ENCODE measurements at regions not wholly inside any gene's neighbourhood (a gene's known extent, or its start where the extent isn't known, plus 50 kb on each side); places are given as distances from the start of the nearest gene placed in this dataset.

DNA sequence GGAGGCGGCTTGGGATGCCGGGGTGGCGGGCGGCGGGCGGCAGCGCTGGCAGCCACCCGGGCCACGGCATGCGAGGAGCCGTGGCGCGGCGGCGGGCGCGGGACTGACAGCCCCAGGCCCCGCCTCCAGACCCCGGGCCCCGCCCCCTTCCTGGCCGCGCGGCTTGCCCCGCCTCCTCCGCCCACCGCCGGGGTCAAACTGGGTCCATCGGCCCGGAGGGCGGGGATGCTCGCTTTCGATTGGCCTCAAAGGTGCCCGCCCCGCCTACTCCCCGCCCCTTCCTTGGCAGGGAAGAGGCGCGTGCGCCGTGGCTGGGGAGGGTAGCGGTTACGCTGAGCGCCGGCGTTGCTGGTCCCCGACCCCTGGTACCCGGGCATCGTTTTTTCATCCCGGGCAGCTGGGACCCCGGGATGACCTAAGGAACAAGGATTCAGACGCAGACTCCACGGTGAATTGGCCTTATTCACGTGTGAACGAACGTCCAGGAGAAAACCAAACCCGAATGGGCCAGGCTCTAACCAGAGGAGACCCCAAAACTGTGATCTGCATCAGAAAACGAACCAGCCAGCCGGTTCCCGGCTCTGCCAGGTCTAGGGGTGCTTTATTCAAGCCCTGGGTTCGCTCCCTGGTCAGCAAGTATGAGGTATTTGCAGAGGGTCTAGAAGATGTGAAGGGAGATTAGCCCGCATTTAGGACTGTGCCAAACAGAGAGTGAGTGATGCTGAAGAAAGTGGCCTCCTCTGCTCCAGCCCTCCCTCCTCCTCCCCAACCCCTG lies 117.2 kb upstream of the GUCA2B start:
- CTCF ChIA-PET = interaction anchor here (0.6 kb wide), 4 partner anchors 81 to 189 kb away, joined by 3 to 7 read pairs (median 6); no protein-coding TSS in a partner anchor
- no peak for TF ChIP-seq CTCF (conservative IDR thresholded peaks at IDR 0.05; ENCODE audit: low read depth, low read length)
- no peak for TF ChIP-seq EZH2 (IDR thresholded peaks at IDR 0.05; ENCODE audit: low read length, unreplicated experiment)
- no peak for TF ChIP-seq EZH2phosphoT487 (IDR thresholded peaks at IDR 0.05; ENCODE audit: borderline replicate concordance, low read length)

DNA sequence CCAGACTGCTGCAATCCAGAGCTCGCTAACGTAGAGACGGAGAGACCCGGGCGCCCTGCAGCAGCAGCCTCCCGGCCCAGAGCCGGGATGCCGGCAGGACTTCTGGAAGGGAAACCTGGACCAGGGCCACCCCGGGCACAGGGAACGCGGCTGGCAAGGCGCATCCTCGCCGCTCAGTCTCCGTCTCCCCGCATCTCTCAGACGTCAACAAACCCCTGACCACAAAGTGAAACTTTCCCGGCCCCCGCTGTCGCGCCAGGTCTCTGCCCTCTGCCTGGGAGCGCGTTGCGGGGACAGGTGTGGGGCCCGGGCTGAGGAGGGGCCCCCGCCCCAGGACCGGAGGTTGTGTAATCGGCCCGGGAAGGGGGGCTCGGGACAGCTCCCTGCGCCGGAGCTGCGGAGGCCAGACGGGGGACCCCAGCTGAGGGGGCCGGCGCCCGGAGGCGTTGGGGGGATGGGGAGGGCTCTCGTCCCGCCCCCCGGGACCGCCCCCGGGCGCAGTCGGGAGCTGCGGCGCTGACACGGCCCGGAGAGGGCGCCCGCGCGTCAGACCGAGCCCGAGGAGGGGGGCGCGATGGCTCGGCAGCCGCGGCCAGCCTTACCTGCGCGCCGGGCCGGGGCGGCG lies 116.6 kb upstream of the HIVEP3 start:
- no peaks in the 10 kb centered on the region for H3K9me2 ChIP-seq (replicated peaks; ENCODE audit: low read length)
- H4K20me1 ChIP-seq (ENCODE audit: low read length) = no peaks in the 10 kb centered on the region
- ATAC-seq (peak; percentile 72), DNase-seq (peak; percentile 65)
- H3K9ac ChIP-seq (ENCODE audit: low read length) = peak overlapping the region; percentile 79
- H3K4me3 ChIP-seq (ENCODE audit: low read length) = peak overlapping the region; percentile 98
- no peaks in the 10 kb centered on the region for H3K9me3 ChIP-seq (ENCODE audit: low read length)
- POLR2A ChIA-PET (ENCODE audit: unreplicated experiment) = interaction anchor here (0.6 to 1.1 kb wide), 6 partner anchors 54 to 372 kb away, joined by 3 to 11 read pairs (median 9); no protein-coding TSS in a partner anchor
- H3K36me3 ChIP-seq (ENCODE audit: low read depth, low read length) = no peaks in the 10 kb centered on the region
- peaks cover 47% of the 10 kb centered on the region for H3K79me2 ChIP-seq (ENCODE audit: low read length)
- peak overlapping the region; percentile 87 for H3K4me2 ChIP-seq (ENCODE audit: low read length)
- CTCF ChIA-PET = interaction anchor here (0.6 to 0.8 kb wide), 5 partner anchors 80 to 223 kb away, joined by 3 to 7 read pairs (median 4); no protein-coding TSS in a partner anchor
- no TSS peak for BruUV-seq (replicated peaks)
- no peaks in the 10 kb centered on the region for H3F3A ChIP-seq (ENCODE audit: low read length, unreplicated experiment)
- H3K27me3 ChIP-seq (ENCODE audit: low read length) = no peaks in the 10 kb centered on the region
- intact Hi-C loops (cut with micrococcal nuclease) = loop anchor here (1.0 to 10.0 kb wide), 7 partner anchors 53 to 221 kb away; partner anchors contain the start of gene HIVEP3
- no peak for TF ChIP-seq EZH2 (IDR thresholded peaks at IDR 0.05; ENCODE audit: low read length, unreplicated experiment)
- TF ChIP-seq CTCF (conservative IDR thresholded peaks at IDR 0.05; ENCODE audit: low read depth, low read length) = peak; percentile 43
- H2AFZ ChIP-seq (ENCODE audit: low read length) = peak overlapping the region; percentile 97
- peaks cover 20% of the 10 kb centered on the region for H3K4me1 ChIP-seq (ENCODE audit: insufficient read depth, low read length)
- peak overlapping the region; percentile 47 for H3K27ac ChIP-seq (ENCODE audit: low read length)

More for the DNA sequence above, 117.2 kb upstream of the GUCA2B start:
- peak; percentile 87 for ATAC-seq
- H3K27ac ChIP-seq (ENCODE audit: low read length) = no peak overlapping the region
- peak overlapping the region; percentile 89 for H2AFZ ChIP-seq (ENCODE audit: low read length)
- POLR2A ChIA-PET (ENCODE audit: unreplicated experiment) = interaction anchor here (0.7 to 1.1 kb wide), 3 partner anchors 55 to 135 kb away, joined by 4 to 10 read pairs (median 10); no protein-coding TSS in a partner anchor
- no peaks in the 10 kb centered on the region for H3K36me3 ChIP-seq (ENCODE audit: low read depth, low read length)
- H3K4me3 ChIP-seq (ENCODE audit: low read length) = peak overlapping the region; percentile 98
- intact Hi-C loops (cut with micrococcal nuclease) = loop anchor here (1.0 to 10.0 kb wide), 7 partner anchors 54 to 221 kb away; partner anchors contain the start of gene HIVEP3
- H3K79me2 ChIP-seq (ENCODE audit: low read length) = peaks cover 40% of the 10 kb centered on the region
- no peaks in the 10 kb centered on the region for H3F3A ChIP-seq (ENCODE audit: low read length, unreplicated experiment)
- no peaks in the 10 kb centered on the region for H3K27me3 ChIP-seq (ENCODE audit: low read length)
- peak; percentile 92 for DNase-seq
- no peaks in the 10 kb centered on the region for H3K9me2 ChIP-seq (replicated peaks; ENCODE audit: low read length)
- no peaks in the 10 kb centered on the region for H3K9me3 ChIP-seq (ENCODE audit: low read length)
- TSS peak; percentile 94 for BruUV-seq (replicated peaks)
- H3K4me1 ChIP-seq (ENCODE audit: insufficient read depth, low read length) = peaks cover 20% of the 10 kb centered on the region
- peak overlapping the region; percentile 87 for H3K4me2 ChIP-seq (ENCODE audit: low read length)
- H3K9ac ChIP-seq (ENCODE audit: low read length) = peak overlapping the region; percentile 73
- H4K20me1 ChIP-seq (ENCODE audit: low read length) = no peaks in the 10 kb centered on the region
